Upper lobe of left lung (tissue), 6 donors: ENCODE measurements at regions not wholly inside any gene's neighbourhood (a gene's known extent, or its start where the extent isn't known, plus 50 kb on each side); places are given as distances from the start of the nearest gene placed in this dataset.
A peak's percentile ranks its signal among the peaks of the same experiment; 100 is the strongest.

Source experiments
- ATAC-seq, 2 donors: fragments of 200-7000 bp; cut with Tn5 transposase; one replicate each; pipeline ENCODE4 v1.9.1; 2022; ENCODE audit warnings: mild to moderate bottlenecking in 2 of 2, moderate library complexity in 2 of 2; ENCODE audit not compliant: low FRiP score in 2 of 2
- DNase-seq, 2 donors: peaks; one replicate each; pipeline ENCODE4 v3.0.0-alpha.2; 2019 to 2020
- H3K27ac ChIP-seq, 4 donors: fragments of 200-600 bp; sonication (generic); one replicate each; pipeline ENCODE4 v1.5.1; 2016 to 2019
- H3K27me3 ChIP-seq, 4 donors: fragments of 200-600 bp; sonication (generic); one replicate each; pipeline ENCODE4 v1.5.1; 2017 to 2019
- H3K36me3 ChIP-seq, 4 donors: fragments of 200-600 bp; sonication (generic); one replicate each; pipeline ENCODE4 v1.5.1; 2016 to 2019
- H3K4me1 ChIP-seq, 4 donors: fragments of 200-600 bp; sonication (generic); one replicate each; pipeline ENCODE4 v1.5.1; 2018 to 2019
- H3K4me3 ChIP-seq, 4 donors: fragments of 200-600 bp; sonication (generic); one replicate each; pipeline ENCODE4 v1.5.1; 2017 to 2019; ENCODE audit warnings: mild to moderate bottlenecking in 2 of 4, moderate library complexity in 1 of 4
- H3K9me3 ChIP-seq, 4 donors: fragments of 200-600 bp; sonication (generic); one replicate each; pipeline ENCODE4 v1.5.1; 2018 to 2019
- EP300 ChIP-seq, 4 donors: sonication (generic); formaldehyde crosslinking; IDR thresholded peaks; one replicate each; pipeline ENCODE4 v1.5.1; 2017; ENCODE audit warnings: antibody characterized with exemption in 4 of 4, control low read depth in 2 of 4
- POLR2A ChIP-seq, 4 donors: fragments of 450-650 bp; IDR thresholded peaks; one replicate each; pipeline ENCODE4 v1.5.1; 2016 to 2017; ENCODE audit warnings: antibody characterized with exemption in 4 of 4, mild to moderate bottlenecking in 2 of 4
- POLR2AphosphoS5 ChIP-seq, 2 donors: sonication (generic); formaldehyde crosslinking; IDR thresholded peaks; one replicate each; pipeline ENCODE4 v1.5.1; 2017; ENCODE audit warnings: antibody characterized with exemption in 2 of 2
- WGBS, 2 donors: methylation state at CpG; one replicate each; pipeline ENCODE4 v1.1.5; 2017 to 2018; 5-methylcytosine and 5-hydroxymethylcytosine counted together
- TF ChIP-seq, protein P1 (sequence below), 6 experiments: fragments of 450-650 bp in 4 of 6; fragments of 200-600 bp in 2 of 6; sonication (generic) in 2 of 6; IDR thresholded peaks; one replicate each; pipeline ENCODE4 v1.5.1; 2016 to 2019; ENCODE audit warnings: antibody characterized with exemption in 6 of 6
- donor health status: DM: no; HTN: no; CAD: no; lungs with moderate emphysema.
- donor health status: DM: no; HTN: yes; CAD: no; lungs with severe emphysema.

DNA sequence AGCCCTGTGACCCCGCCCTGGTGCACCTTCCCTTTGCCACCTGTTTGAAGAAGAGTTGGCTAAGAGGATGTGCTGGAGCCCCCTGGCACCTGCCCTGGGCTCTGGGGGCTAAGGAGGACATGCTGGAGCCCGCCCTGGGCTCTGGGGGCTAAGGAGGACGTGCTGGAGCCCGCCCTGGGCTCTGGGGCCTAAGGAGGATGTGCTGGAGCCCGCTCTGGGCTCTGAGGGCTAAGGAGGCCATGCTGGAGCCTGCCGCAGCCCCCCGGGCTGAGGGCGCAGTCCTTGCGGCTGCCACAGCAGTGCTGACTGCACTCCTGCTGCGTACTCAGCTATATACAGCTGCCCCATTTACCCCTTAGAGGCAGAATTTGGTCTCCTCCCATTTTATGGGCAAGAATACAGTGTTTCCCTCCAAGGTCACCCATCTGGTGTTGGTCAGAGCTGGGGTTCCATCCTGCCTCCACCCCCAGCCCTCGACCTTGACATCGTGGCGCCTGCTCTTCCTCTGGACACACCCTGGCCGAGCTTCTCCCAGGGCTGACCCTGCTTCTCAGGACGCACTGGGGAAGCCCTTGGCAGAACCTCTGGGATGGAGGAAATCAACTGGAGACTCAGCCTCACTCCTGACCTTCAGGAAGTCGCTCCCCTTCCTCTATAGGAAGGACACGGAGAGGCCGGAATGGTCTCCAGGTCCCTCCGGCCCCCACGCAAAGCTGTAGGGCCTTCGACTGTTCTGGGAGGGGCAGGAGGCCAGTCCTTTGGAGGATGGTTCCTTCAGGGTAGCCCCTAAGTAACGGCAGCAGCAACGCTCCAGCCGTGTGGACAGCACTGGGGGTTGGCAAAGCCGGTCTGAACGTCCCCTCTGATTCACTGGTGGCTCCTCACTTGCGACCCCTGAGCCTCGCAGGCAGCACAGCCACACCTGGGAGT lies 65.0 kb upstream of the HPCAL1 start:
- Histone ChIP-seq H3K9me3 (no peaks in the 10 kb centered on the region), H3K36me3 (no peaks in the 10 kb centered on the region), H3K27me3 (no peaks in the 10 kb centered on the region), H3K4me1 (no peaks in the 10 kb centered on the region), H3K4me3 (no peak overlapping the region), H3K27ac (no peak overlapping the region)
- TF ChIP-seq EP300 (IDR thresholded peaks at IDR 0.05) (no peak), POLR2AphosphoS5 (IDR thresholded peaks at IDR 0.05) (no peak), POLR2A (IDR thresholded peaks at IDR 0.05) (no peak)
- ATAC-seq (no peak), DNase-seq (peak in 1 of 2 donors; percentile 54)
- whole genome bisulfite sequencing, 2 donors, result 75 to 87% methylated on average over 20 to 27 of the region's 28 CpGs

DNA sequence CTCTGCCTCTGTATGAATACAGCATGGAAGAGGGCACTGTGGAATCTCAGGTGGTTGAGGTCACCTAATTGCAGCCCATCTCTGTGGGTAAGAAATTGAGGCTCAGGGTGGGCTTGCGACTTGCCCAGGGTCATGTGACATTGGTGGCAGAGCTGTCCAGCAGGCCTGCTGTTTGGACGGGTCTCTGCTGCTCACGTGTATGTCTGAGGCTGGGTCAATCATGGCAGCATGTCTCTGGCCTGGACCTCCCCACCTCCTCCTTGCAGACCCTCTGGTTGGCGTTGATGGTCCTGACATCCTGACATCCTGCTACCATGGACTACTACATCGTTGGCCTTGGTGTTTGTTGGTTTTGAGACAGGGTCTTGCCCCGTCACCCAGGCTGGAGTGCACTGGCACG lies 64.3 kb upstream of the HPCAL1 start:
- Histone ChIP-seq H3K27ac (no peak overlapping the region), H3K27me3 (no peaks in the 10 kb centered on the region), H3K9me3 (no peaks in the 10 kb centered on the region), H3K4me1 (no peaks in the 10 kb centered on the region), H3K36me3 (no peaks in the 10 kb centered on the region), H3K4me3 (no peak overlapping the region)
- no peak for DNase-seq
- TF ChIP-seq, protein P1, sequence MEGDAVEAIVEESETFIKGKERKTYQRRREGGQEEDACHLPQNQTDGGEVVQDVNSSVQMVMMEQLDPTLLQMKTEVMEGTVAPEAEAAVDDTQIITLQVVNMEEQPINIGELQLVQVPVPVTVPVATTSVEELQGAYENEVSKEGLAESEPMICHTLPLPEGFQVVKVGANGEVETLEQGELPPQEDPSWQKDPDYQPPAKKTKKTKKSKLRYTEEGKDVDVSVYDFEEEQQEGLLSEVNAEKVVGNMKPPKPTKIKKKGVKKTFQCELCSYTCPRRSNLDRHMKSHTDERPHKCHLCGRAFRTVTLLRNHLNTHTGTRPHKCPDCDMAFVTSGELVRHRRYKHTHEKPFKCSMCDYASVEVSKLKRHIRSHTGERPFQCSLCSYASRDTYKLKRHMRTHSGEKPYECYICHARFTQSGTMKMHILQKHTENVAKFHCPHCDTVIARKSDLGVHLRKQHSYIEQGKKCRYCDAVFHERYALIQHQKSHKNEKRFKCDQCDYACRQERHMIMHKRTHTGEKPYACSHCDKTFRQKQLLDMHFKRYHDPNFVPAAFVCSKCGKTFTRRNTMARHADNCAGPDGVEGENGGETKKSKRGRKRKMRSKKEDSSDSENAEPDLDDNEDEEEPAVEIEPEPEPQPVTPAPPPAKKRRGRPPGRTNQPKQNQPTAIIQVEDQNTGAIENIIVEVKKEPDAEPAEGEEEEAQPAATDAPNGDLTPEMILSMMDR (IDR thresholded peaks at IDR 0.05), result no peak
- no peak for TF ChIP-seq POLR2AphosphoS5 (IDR thresholded peaks at IDR 0.05)
- no peak for TF ChIP-seq EP300 (IDR thresholded peaks at IDR 0.05)
- no peak for TF ChIP-seq POLR2A (IDR thresholded peaks at IDR 0.05)
- WGBS, 2 donors, result 94 to 98% methylated on average over 7 of the region's 7 CpGs
- ATAC-seq, result no peak

DNA sequence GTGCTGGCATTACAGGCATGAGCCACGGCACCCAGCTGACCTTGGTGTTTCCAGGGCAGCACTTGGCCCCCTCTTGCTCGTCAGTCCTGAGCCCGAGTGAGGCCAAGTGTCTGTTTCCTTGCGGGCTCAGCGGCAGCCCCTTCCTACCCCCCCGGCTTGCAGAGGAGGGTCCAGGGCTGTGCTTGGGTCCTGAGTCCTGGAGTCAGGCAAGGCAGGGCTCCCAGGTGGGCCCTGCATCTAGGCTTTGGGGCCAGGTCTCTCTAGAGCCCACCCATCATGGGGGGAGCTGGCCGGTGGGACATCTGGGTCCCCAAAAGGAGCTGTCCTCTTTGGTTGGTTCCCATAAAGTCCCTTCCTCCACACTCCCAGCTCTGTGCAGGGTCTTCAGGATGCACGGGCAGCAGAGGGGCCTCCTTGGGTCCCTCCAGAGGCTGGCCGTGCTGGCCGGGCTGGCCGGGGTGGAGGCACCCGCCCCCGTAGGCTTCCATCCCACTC lies 63.7 kb upstream of the HPCAL1 start:
- DNase-seq (no peak), ATAC-seq (no peak)
- TF ChIP-seq, protein P1 (IDR thresholded peaks at IDR 0.05), result no peak
- TF ChIP-seq POLR2A (IDR thresholded peaks at IDR 0.05) (no peak), EP300 (IDR thresholded peaks at IDR 0.05) (no peak), POLR2AphosphoS5 (IDR thresholded peaks at IDR 0.05) (no peak)
- H3K36me3 ChIP-seq, result no peaks in the 10 kb centered on the region
- H3K4me1 ChIP-seq, result no peaks in the 10 kb centered on the region
- H3K4me3 ChIP-seq, result no peak overlapping the region
- 88 to 100% methylated on average over 1 to 13 of the region's 13 CpGs for WGBS, 2 donors
- no peak overlapping the region for H3K27ac ChIP-seq
- no peaks in the 10 kb centered on the region for H3K9me3 ChIP-seq
- H3K27me3 ChIP-seq, result no peaks in the 10 kb centered on the region

DNA sequence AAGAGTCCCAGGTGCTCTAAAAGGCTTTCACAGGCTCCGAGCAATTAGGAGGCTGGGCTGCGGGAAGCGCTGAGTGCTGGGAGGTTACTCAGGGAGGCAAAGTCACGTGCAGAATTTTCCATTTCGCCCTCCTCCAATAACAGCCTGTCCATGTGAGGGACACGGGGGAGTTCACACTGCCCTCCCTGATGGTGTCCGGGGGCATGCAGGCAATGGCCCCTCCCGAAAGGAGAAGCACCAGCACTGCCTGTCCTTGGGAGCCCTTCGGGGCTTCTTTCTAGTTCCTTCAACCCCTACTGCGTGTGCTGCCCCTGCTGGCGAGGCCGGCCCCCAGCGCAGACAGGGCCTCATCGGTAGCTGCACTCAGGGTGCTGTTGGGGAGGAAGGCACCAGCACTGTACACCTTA lies 63.1 kb upstream of the HPCAL1 start:
- no peak for TF ChIP-seq POLR2A (IDR thresholded peaks at IDR 0.05)
- TF ChIP-seq, protein P1 (IDR thresholded peaks at IDR 0.05), result no peak
- no peak for TF ChIP-seq EP300 (IDR thresholded peaks at IDR 0.05)
- TF ChIP-seq POLR2AphosphoS5 (IDR thresholded peaks at IDR 0.05), result no peak
- no peak for ATAC-seq
- WGBS, 2 donors, result 84 to 92% methylated on average over 7 to 13 of the region's 14 CpGs

DNA sequence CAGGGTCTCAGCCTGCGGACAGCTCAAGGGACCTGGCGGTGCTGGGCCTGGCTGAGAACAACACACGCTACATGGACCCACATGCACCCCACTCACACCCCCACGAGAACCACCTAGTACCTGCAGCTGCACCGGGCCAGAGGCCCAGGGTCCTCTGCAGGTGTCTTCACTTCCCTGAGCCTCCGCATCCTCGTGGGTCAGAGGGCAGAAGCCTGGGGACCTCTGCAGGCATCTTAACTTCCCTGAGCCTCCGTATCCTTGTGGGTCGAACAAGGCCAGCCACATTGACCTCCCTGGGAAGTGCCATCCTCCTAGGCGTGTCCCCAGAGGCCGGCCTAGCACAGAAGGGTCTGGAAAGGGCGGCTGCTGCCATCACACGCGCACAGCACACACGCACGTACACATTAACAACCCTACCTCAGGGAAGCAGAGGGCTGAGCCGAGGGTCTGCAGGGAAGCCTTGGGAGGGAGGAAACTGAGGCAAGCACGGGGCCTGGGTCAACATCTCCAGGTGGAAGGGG lies 62.5 kb upstream of the HPCAL1 start:
- 92 to 93% methylated on average over 13 to 17 of the region's 18 CpGs for WGBS, 2 donors
- TF ChIP-seq POLR2A (IDR thresholded peaks at IDR 0.05), result no peak
- no peak for TF ChIP-seq EP300 (IDR thresholded peaks at IDR 0.05)
- TF ChIP-seq, protein P1 (IDR thresholded peaks at IDR 0.05), result no peak
- TF ChIP-seq POLR2AphosphoS5 (IDR thresholded peaks at IDR 0.05), result no peak
- Histone ChIP-seq H3K36me3 (no peaks in the 10 kb centered on the region), H3K27ac (no peak overlapping the region), H3K27me3 (no peaks in the 10 kb centered on the region), H3K9me3 (no peaks in the 10 kb centered on the region), H3K4me3 (no peak overlapping the region), H3K4me1 (no peaks in the 10 kb centered on the region)
- DNase-seq (no peak), ATAC-seq (no peak)

More for the DNA sequence above, 63.1 kb upstream of the HPCAL1 start:
- Histone ChIP-seq H3K27ac (no peak overlapping the region), H3K27me3 (no peaks in the 10 kb centered on the region), H3K9me3 (no peaks in the 10 kb centered on the region), H3K4me3 (no peak overlapping the region), H3K36me3 (no peaks in the 10 kb centered on the region), H3K4me1 (no peaks in the 10 kb centered on the region)
- no peak for DNase-seq
